Esophagus muscularis mucosa (tissue), 4 donors: ENCODE measurements at regions not wholly inside any gene's neighbourhood (a gene's known extent, or its start where the extent isn't known, plus 50 kb on each side); places are given as distances from the start of the nearest gene placed in this dataset.

ENCODE experiments used
- DNase-seq: peaks from one replicate; pipeline ENCODE4 v3.0.0-alpha.2; 2017; ENCODE audit errors: extremely low spot score
- H3K27ac ChIP-seq, 4 donors: fragments of 200-600 bp; sonication (generic); replicated peaks in 1 of 4; 1 replicate in 3 of 4; 2 replicates in 1 of 4; pipeline ENCODE4 v1.5.1; 2016 to 2019; ENCODE audit warnings: mild to moderate bottlenecking in 1 of 4
- H3K27me3 ChIP-seq, 4 donors: fragments of 200-600 bp; sonication (generic); one replicate each; pipeline versions ENCODE4 v1.5.1 to v1.6.0; 2016 to 2019
- H3K36me3 ChIP-seq, 4 donors: fragments of 200-600 bp; sonication (generic); one replicate each; pipeline ENCODE4 v1.5.1; 2016 to 2019
- H3K4me1 ChIP-seq, 4 donors: fragments of 200-600 bp; sonication (generic); one replicate each; pipeline ENCODE4 v1.5.1; 2016 to 2019
- H3K4me3 ChIP-seq, 4 donors: fragments of 200-600 bp; sonication (generic); 1 replicate in 2 of 4; 2 replicates in 2 of 4; pipeline ENCODE4 v1.5.1; 2016 to 2019; ENCODE audit warnings: mild to moderate bottlenecking in 4 of 4, moderate library complexity in 1 of 4
- H3K9me3 ChIP-seq, 4 donors: fragments of 200-600 bp; sonication (generic); 1 replicate in 3 of 4; 2 replicates in 1 of 4; pipeline ENCODE4 v1.5.1; 2016 to 2019
- EP300 ChIP-seq: sonication (generic); formaldehyde crosslinking; IDR thresholded peaks from one replicate; pipeline ENCODE4 v1.6.1; 2017; ENCODE audit warnings: antibody characterized with exemption
- POLR2A ChIP-seq: fragments of 450-650 bp; IDR thresholded peaks from one replicate; pipeline ENCODE4 v1.6.1; 2017; ENCODE audit warnings: antibody characterized with exemption, moderate library complexity, mild to moderate bottlenecking, low read depth
- POLR2AphosphoS5 ChIP-seq, 2 donors: sonication (generic); formaldehyde crosslinking; IDR thresholded peaks; one replicate each; pipeline ENCODE4 v1.6.1; 2017; ENCODE audit warnings: antibody characterized with exemption in 2 of 2
- WGBS: methylation state at CpG from one replicate; pipeline ENCODE4 v1.1.5; 2018; 5-methylcytosine and 5-hydroxymethylcytosine counted together
- intact Hi-C: fragments of 100-400 bp; cut with DNase I; formaldehyde crosslinking; loops from one replicate; pipeline ENCODE4 v1.15.1; 2023
- TF ChIP-seq, protein P1 (sequence below), 3 experiments: fragments of 200-600 bp in 2 of 3; fragments of 450-650 bp in 1 of 3; sonication (generic) in 2 of 3; IDR thresholded peaks; one replicate each; pipeline ENCODE4 v1.5.1; 2017 to 2019; ENCODE audit warnings: antibody characterized with exemption in 3 of 3, mild to moderate bottlenecking in 2 of 3, moderate library complexity in 1 of 3

DNA sequence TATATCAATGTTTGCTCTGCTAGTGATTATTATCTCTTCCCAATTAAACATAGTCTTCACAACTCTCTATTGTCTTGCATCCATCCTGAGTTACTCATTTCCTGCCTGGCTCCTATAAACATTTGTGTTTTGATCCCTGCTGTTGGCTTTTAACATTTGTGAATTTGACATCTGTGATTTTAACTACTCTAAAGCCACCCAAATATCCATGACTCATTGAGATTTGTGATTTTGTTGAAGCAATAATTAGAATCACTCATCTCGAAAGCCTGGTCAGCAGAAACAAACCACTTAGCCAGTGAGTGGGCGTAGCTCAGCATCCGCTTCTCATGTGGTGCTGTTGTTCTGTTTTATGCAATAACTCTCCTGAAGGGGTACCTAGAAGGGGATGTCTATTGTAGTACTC lies 174.3 kb upstream of the ZBTB20 start:
- H3K9me3 ChIP-seq, result no peaks in the 10 kb centered on the region
- TF ChIP-seq POLR2A, result no peak
- TF ChIP-seq POLR2AphosphoS5 (IDR thresholded peaks at IDR 0.05), result no peak
- TF ChIP-seq EP300, result no peak
- TF ChIP-seq, protein P1, sequence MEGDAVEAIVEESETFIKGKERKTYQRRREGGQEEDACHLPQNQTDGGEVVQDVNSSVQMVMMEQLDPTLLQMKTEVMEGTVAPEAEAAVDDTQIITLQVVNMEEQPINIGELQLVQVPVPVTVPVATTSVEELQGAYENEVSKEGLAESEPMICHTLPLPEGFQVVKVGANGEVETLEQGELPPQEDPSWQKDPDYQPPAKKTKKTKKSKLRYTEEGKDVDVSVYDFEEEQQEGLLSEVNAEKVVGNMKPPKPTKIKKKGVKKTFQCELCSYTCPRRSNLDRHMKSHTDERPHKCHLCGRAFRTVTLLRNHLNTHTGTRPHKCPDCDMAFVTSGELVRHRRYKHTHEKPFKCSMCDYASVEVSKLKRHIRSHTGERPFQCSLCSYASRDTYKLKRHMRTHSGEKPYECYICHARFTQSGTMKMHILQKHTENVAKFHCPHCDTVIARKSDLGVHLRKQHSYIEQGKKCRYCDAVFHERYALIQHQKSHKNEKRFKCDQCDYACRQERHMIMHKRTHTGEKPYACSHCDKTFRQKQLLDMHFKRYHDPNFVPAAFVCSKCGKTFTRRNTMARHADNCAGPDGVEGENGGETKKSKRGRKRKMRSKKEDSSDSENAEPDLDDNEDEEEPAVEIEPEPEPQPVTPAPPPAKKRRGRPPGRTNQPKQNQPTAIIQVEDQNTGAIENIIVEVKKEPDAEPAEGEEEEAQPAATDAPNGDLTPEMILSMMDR (IDR thresholded peaks at IDR 0.05), result no peak
- H3K4me1 ChIP-seq, result no peaks in the 10 kb centered on the region
- H3K27me3 ChIP-seq, result no peaks in the 10 kb centered on the region
- DNase-seq, result no peak
- WGBS, result 64% methylated on average over 3 of the region's 3 CpGs
- no peaks in the 10 kb centered on the region for H3K36me3 ChIP-seq
- H3K27ac ChIP-seq, result no peak overlapping the region
- no peak overlapping the region for H3K4me3 ChIP-seq
- intact Hi-C loops, result no loop called here

DNA sequence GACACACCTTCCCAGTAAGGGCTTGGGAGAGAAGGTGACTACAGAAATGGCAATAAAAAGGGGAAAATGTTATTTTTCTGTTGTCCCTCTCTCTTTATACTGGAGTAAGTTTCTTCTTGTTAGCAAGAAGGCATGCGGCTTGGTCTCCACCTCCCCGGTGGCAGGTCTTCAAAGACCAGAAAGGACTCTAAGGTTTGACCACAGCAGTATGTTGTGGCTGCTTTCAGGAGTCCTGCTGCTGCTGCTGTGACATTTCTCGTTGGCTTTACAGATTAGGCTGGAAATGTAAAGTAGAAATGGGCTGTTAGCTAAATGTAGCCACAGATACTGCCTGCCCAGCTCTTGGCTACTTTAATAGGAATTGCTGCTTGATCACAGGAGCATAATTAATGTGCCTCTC lies 175.8 kb upstream of the ZBTB20 start:
- Histone ChIP-seq H3K27me3 (no peaks in the 10 kb centered on the region), H3K27ac (no peak overlapping the region), H3K36me3 (no peaks in the 10 kb centered on the region), H3K4me1 (no peaks in the 10 kb centered on the region), H3K9me3 (no peaks in the 10 kb centered on the region), H3K4me3 (no peak overlapping the region)
- WGBS, result 87% methylated on average over 3 of the region's 3 CpGs
- DNase-seq, result no peak
- TF ChIP-seq, protein P1 (IDR thresholded peaks at IDR 0.05), result no peak
- TF ChIP-seq POLR2AphosphoS5 (IDR thresholded peaks at IDR 0.05), result no peak
- intact Hi-C loops, result no loop called here

DNA sequence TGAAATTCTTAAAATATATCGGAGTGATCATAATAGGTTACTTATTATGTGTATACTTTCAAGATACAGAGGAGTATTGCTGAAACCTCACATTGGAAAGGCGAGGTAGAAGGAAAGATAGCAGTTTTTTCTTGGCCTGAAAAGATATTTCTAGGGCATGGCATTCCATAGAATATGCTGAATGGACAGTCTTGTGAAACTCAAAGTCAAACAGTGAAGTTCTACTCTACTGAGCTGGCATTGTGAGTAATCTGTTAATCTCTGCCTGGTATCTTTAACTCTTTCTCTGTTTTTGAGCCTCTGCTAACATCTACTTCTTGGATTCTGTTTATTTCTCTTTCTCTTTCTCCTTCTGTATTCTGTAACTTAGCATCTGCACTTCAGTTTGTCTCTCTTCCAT lies 176.3 kb upstream of the ZBTB20 start:
- no peaks in the 10 kb centered on the region for H3K4me1 ChIP-seq
- no peak for DNase-seq
- TF ChIP-seq, protein P1 (IDR thresholded peaks at IDR 0.05), result no peak
- TF ChIP-seq POLR2AphosphoS5 (IDR thresholded peaks at IDR 0.05) (no peak), EP300 (no peak), POLR2A (no peak)
- intact Hi-C loops, result no loop called here
- H3K36me3 ChIP-seq, result no peaks in the 10 kb centered on the region
- H3K27me3 ChIP-seq, result no peaks in the 10 kb centered on the region
- WGBS, result 79% methylated on average over 2 of the region's 2 CpGs
- H3K4me3 ChIP-seq, result no peak overlapping the region
- no peak overlapping the region for H3K27ac ChIP-seq
- H3K9me3 ChIP-seq, result no peaks in the 10 kb centered on the region

DNA sequence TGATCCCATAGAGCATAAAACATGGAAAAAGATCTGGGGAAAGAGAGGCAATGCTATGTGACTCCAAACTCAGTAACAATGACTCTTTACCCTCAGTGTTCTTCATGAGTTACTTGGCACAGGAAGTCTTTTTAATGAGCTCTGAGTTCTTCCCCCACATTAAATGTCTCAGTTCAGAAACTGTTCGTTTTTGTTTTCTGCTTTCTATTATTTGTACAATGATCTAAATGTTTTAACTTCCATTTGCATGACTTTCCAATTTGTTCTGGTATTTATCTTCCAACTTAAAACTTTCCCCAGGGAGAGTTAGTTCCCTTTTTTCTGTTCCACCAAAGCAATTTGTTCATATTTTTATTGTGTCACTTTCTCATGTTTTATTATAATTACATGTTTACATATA lies 177.0 kb upstream of the ZBTB20 start:
- no peaks in the 10 kb centered on the region for H3K9me3 ChIP-seq
- no peak overlapping the region for H3K27ac ChIP-seq
- TF ChIP-seq POLR2A (no peak), EP300 (no peak), POLR2AphosphoS5 (IDR thresholded peaks at IDR 0.05) (no peak)
- TF ChIP-seq, protein P1 (IDR thresholded peaks at IDR 0.05), result no peak
- WGBS, result 7% methylated on average over 1 of the region's 1 CpG
- H3K27me3 ChIP-seq, result no peaks in the 10 kb centered on the region
- no peaks in the 10 kb centered on the region for H3K4me1 ChIP-seq
- H3K4me3 ChIP-seq, result no peak overlapping the region
- intact Hi-C loops, result no loop called here
- no peaks in the 10 kb centered on the region for H3K36me3 ChIP-seq
- DNase-seq, result no peak

DNA sequence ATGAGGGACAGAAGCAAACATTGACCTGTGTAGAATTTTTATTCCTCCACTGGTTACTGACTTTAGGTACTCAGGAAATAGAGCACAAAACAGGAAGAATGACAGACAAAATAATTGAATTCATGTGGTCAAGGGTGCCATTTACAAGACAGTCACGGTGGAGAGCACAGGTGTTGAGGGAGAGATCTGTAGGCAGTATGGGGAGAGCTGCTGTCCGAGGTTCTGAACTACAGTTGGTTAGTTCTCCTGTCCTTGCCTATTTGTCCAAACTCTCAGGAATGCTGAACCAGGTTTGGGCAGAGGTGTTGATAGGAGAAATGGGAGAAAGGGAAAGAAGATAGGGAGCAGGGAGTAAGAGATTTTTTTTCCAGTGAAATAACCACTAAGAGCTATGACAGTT lies 178.5 kb upstream of the ZBTB20 start:
- Histone ChIP-seq H3K4me1 (no peaks in the 10 kb centered on the region), H3K27ac (no peak overlapping the region), H3K36me3 (no peaks in the 10 kb centered on the region), H3K27me3 (no peaks in the 10 kb centered on the region), H3K4me3 (no peak overlapping the region), H3K9me3 (no peaks in the 10 kb centered on the region)
- DNase-seq, result no peak
- TF ChIP-seq POLR2AphosphoS5 (IDR thresholded peaks at IDR 0.05) (no peak), POLR2A (no peak), EP300 (no peak)
- TF ChIP-seq, protein P1 (IDR thresholded peaks at IDR 0.05), result no peak
- intact Hi-C loops, result no loop called here
- WGBS, result 4% methylated on average over 2 of the region's 2 CpGs
